Activated CD4-positive, alpha-beta T cell treated with anti-CD3 and anti-CD28 coated beads for 24 hours (primary cell): ENCODE measurements at regions not wholly inside any gene's neighbourhood (a gene's known extent, or its start where the extent isn't known, plus 50 kb on each side); places are given as distances from the start of the nearest gene placed in this dataset.
"Not testable (repeated sequence)": the region's sequence is repeated elsewhere in the genome, so short reads cannot be mapped to it uniquely, and the experiment has no call there.

Experiments
- DNase-seq, 2 donors: peaks; one replicate each; pipeline ENCODE4 v3.0.0-alpha.2; 2020; ENCODE audit warnings: low read depth in 2 of 2

- DNase-seq = no peak
These were observed 146.7 kb upstream of the PFKP start for GRCh38 chr10:2920637-2921036.

- no peak for DNase-seq
These were observed 147.2 kb upstream of the PFKP start for GRCh38 chr10:2920168-2920567.

GRCh38 chr10:2919016-2919415 lies 148.3 kb upstream of the PFKP start:
- no peak for DNase-seq

GRCh38 chr10:2918489-2918888 lies 148.9 kb upstream of the PFKP start:
- no peak for DNase-seq

- DNase-seq = no peak
These were observed 149.4 kb upstream of the PFKP start for GRCh38 chr10:2917926-2918325.

GRCh38 chr10:2915412-2915811 lies 151.9 kb upstream of the PFKP start:
- DNase-seq = no peak

GRCh38 chr10:2914741-2915140 lies 152.6 kb upstream of the PFKP start:
- no peak for DNase-seq

GRCh38 chr10:2913474-2913873 lies 153.9 kb upstream of the PFKP start:
- DNase-seq = no peak

- no peak for DNase-seq
These were observed 156.7 kb upstream of the PFKP start for GRCh38 chr10:2910656-2911055.

- no peak for DNase-seq
These were observed 157.4 kb upstream of the PFKP start for GRCh38 chr10:2909921-2910320.

GRCh38 chr10:2908851-2909630 lies 158.3 kb upstream of the PFKP start:
- no peak for DNase-seq

GRCh38 chr10:2906974-2907373 lies 160.4 kb upstream of the PFKP start:
- no peak for DNase-seq

GRCh38 chr10:2905851-2906250 lies 161.5 kb upstream of the PFKP start:
- DNase-seq = no peak

- DNase-seq = no peak
These were observed 166.8 kb upstream of the PFKP start for GRCh38 chr10:2900530-2900929.

- no peak for DNase-seq
These were observed 167.9 kb upstream of the PFKP start for GRCh38 chr10:2899246-2899951.

GRCh38 chr10:2898509-2898860 lies 168.9 kb upstream of the PFKP start:
- no peak for DNase-seq

GRCh38 chr10:2897619-2898508 lies 169.5 kb upstream of the PFKP start:
- no peak for DNase-seq

- DNase-seq = not testable (repeated sequence)
These were observed 171.0 kb upstream of the PFKP start for GRCh38 chr10:2896334-2896733.

- DNase-seq = no peak
These were observed 171.7 kb upstream of the PFKP start for GRCh38 chr10:2895594-2896196.

GRCh38 chr10:2893991-2894390 lies 173.4 kb upstream of the PFKP start:
- no peak for DNase-seq

GRCh38 chr10:2893158-2893845 lies 174.0 kb upstream of the PFKP start:
- no peak for DNase-seq

- DNase-seq = no peak
These were observed 175.6 kb upstream of the PFKP start for GRCh38 chr10:2891770-2892124.
